Keratinocyte (primary cell): ENCODE measurements at regions not wholly inside any gene's neighbourhood (a gene's known extent, or its start where the extent isn't known, plus 50 kb on each side); places are given as distances from the start of the nearest gene placed in this dataset.

Source experiments
- DNase-seq: peaks from one replicate; pipeline ENCODE4 v3.0.0-alpha.2; 2011; ENCODE audit warnings: low read depth, missing footprints, low spot score
- FAIRE-seq: peaks from 2 replicates; lab custom pipeline; 2011; peaks lifted over from hg19 to GRCh38; lab: Jason Lieb, UNC
- H2AFZ ChIP-seq: 2 replicates; pipeline ENCODE4 v1.6.0; 2012; ENCODE audit warnings: low read length, control low read depth, inconsistent platforms; ENCODE audit not compliant: control insufficient read depth
- H3K27ac ChIP-seq: 2 replicates; pipeline ENCODE4 v1.5.1; 2011; ENCODE audit warnings: low read length; ENCODE audit not compliant: control insufficient read depth, insufficient read depth
- H3K27me3 ChIP-seq: 3 replicates; pipeline ENCODE4 v1.6.0; 2011; ENCODE audit warnings: low read length; ENCODE audit not compliant: control insufficient read depth, insufficient read depth; ENCODE audit errors: extremely low read depth
- H3K36me3 ChIP-seq, 2 experiments: 2 replicates in 1 of 2; 3 replicates in 1 of 2; pipeline ENCODE4 v1.5.1; 2011; ENCODE audit warnings: low read length in 2 of 2, mild to moderate bottlenecking in 1 of 2; ENCODE audit not compliant: control insufficient read depth in 2 of 2, insufficient read depth in 2 of 2; ENCODE audit errors: extremely low read depth in 1 of 2
- H3K4me1 ChIP-seq: 3 replicates; pipeline ENCODE4 v1.5.1; 2011; ENCODE audit warnings: low read length; ENCODE audit not compliant: control insufficient read depth, insufficient read depth; ENCODE audit errors: extremely low read depth
- H3K4me2 ChIP-seq: 3 replicates; pipeline ENCODE4 v1.6.0; 2011; ENCODE audit warnings: low read depth, low read length; ENCODE audit not compliant: control insufficient read depth, insufficient read depth; ENCODE audit errors: extremely low read depth
- H3K4me3 ChIP-seq, 3 experiments: fragments of 200-600 bp in 1 of 3; sonication (generic) in 1 of 3; 2 replicates in 2 of 3; 3 replicates in 1 of 3; pipeline ENCODE4 v1.5.1; 2011 to 2016; ENCODE audit warnings: low read length in 3 of 3, mild to moderate bottlenecking in 3 of 3, control low read depth in 2 of 3, inconsistent platforms in 1 of 3, low read depth in 1 of 3, mixed read lengths in 1 of 3, mixed run types in 1 of 3, moderate library complexity in 1 of 3; ENCODE audit not compliant: control insufficient read depth in 2 of 3, insufficient read depth in 2 of 3; ENCODE audit errors: extremely low read depth in 1 of 3
- H3K79me2 ChIP-seq: 2 replicates; pipeline ENCODE4 v1.6.0; 2012; ENCODE audit warnings: low read length; ENCODE audit not compliant: control insufficient read depth, insufficient read depth
- H3K9ac ChIP-seq: 3 replicates; pipeline ENCODE4 v1.6.0; 2011; ENCODE audit warnings: low read length; ENCODE audit not compliant: control insufficient read depth, insufficient read depth; ENCODE audit errors: extremely low read depth
- H3K9me1 ChIP-seq: 3 replicates; pipeline ENCODE4 v1.6.0; 2011; ENCODE audit warnings: low read length; ENCODE audit not compliant: control insufficient read depth, insufficient read depth; ENCODE audit errors: extremely low read depth
- H3K9me3 ChIP-seq: 2 replicates; pipeline ENCODE4 v1.5.1; 2012; ENCODE audit warnings: low read depth, low read length; ENCODE audit not compliant: control insufficient read depth
- H4K20me1 ChIP-seq: 3 replicates; pipeline ENCODE4 v1.6.0; 2011; ENCODE audit warnings: low read length; ENCODE audit not compliant: control insufficient read depth, insufficient read depth; ENCODE audit errors: extremely low read depth
- CTCF ChIP-seq, 3 experiments: IDR thresholded peaks in 1 of 3; conservative IDR thresholded peaks in 1 of 3; optimal IDR thresholded peaks in 1 of 3; 2 replicates in 2 of 3; 3 replicates in 1 of 3; pipeline versions ENCODE3 to v1.5.1; 2011; ENCODE audit warnings: low read length in 3 of 3, mild to moderate bottlenecking in 3 of 3, moderate library complexity in 2 of 3, control low read depth in 1 of 3, inconsistent platforms in 1 of 3; ENCODE audit not compliant: insufficient read depth in 2 of 3; ENCODE audit errors: extremely low read depth in 1 of 3
- EZH2 ChIP-seq: IDR thresholded peaks from one replicate; pipeline ENCODE4 v1.6.1; 2012; ENCODE audit warnings: inconsistent platforms, mild to moderate bottlenecking, low read length, moderate library complexity
- dilution Hi-C: fragments of 300-500 bp; cut with MboI; formaldehyde crosslinking; loops from one replicate; pipeline ENCODE4 v1.7.0; 2020; ENCODE audit warnings: low sequenced_read_pairs; ENCODE audit not compliant: extremely low pct_ligation_motif_present

GRCh38 chr4:19540859-19541540 lies 710.7 kb upstream of the SLIT2 start:
- H3K4me1 ChIP-seq: no peaks in the 10 kb centered on the region
- TF ChIP-seq EZH2 (no peak), CTCF (optimal IDR thresholded peaks at IDR 0.05 in 1 of 3, IDR thresholded peaks at IDR 0.05 in 1 of 3, conservative IDR thresholded peaks at IDR 0.05 in 1 of 3; ENCODE audit: extremely low read depth in 1 of 3, insufficient read depth in 2 of 3, low read length in 3 of 3) (no peak)
- dilution Hi-C loops: no loop called here
- H3K79me2 ChIP-seq: no peaks in the 10 kb centered on the region
- no peak overlapping the region for H3K9ac ChIP-seq
- H3K27me3 ChIP-seq: no peaks in the 10 kb centered on the region
- FAIRE-seq (no peak), DNase-seq (no peak)
- no peaks in the 10 kb centered on the region for H3K36me3 ChIP-seq
- H4K20me1 ChIP-seq: no peaks in the 10 kb centered on the region
- no peak overlapping the region for H3K27ac ChIP-seq
- H2AFZ ChIP-seq: no peak overlapping the region
- no peak overlapping the region for H3K4me2 ChIP-seq
- H3K9me3 ChIP-seq: no peaks in the 10 kb centered on the region
- no peaks in the 10 kb centered on the region for H3K9me1 ChIP-seq
- no peak overlapping the region for H3K4me3 ChIP-seq

DNA sequence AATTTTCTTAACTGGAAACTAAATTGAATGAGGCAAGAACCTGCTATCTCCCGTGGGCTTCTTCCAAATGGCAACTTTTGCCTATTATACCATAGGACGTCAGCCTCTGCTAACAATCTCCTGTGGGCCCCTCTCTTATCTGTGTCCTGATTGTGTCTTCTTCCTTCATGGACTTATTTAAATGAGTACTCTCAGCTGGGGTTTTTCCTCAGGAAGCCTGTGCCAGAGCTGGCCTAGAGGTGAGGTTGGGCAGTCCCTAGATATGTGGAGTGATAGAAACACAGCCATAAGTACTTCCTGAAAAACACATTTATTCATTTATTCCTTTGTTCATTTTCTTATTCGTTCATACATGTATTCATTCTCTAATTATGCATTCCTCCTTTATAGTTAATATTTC lies 712.5 kb upstream of the SLIT2 start:
- DNase-seq: no peak
- Histone ChIP-seq H3K36me3 (no peaks in the 10 kb centered on the region), H3K9me3 (no peaks in the 10 kb centered on the region), H3K4me2 (no peak overlapping the region), H3K27me3 (no peaks in the 10 kb centered on the region), H3K79me2 (no peaks in the 10 kb centered on the region), H3K9me1 (no peaks in the 10 kb centered on the region), H3K27ac (no peak overlapping the region), H3K9ac (no peak overlapping the region), H3K4me3 (no peak overlapping the region), H3K4me1 (no peaks in the 10 kb centered on the region), H2AFZ (no peak overlapping the region), H4K20me1 (no peaks in the 10 kb centered on the region)
- no peak for FAIRE-seq
- dilution Hi-C loops: no loop called here
- TF ChIP-seq CTCF (optimal IDR thresholded peaks at IDR 0.05 in 1 of 3, IDR thresholded peaks at IDR 0.05 in 1 of 3, conservative IDR thresholded peaks at IDR 0.05 in 1 of 3; ENCODE audit: extremely low read depth in 1 of 3, insufficient read depth in 2 of 3, low read length in 3 of 3) (no peak), EZH2 (no peak)
